Naive thymus-derived CD4-positive, alpha-beta T cell (primary cell): ENCODE measurements at regions not wholly inside any gene's neighbourhood (a gene's known extent, or its start where the extent isn't known, plus 50 kb on each side); places are given as distances from the start of the nearest gene placed in this dataset.
"Not testable (repeated sequence)": the region's sequence is repeated elsewhere in the genome, so short reads cannot be mapped to it uniquely, and the experiment has no call there.

Experiments used
- ATAC-seq: fragments of 150-1000 bp; cut with Tn5 transposase; 2 replicates; pipeline ENCODE4 v1.10.0; 2021; ENCODE audit warnings: mild to moderate bottlenecking, moderate library complexity
- CTCF ChIA-PET: fragments of 350-600 bp; sonication (Branson Sonifier 250); formaldehyde crosslinking; loops from one replicate; lab custom pipeline; 2021; ENCODE audit warnings: antibody characterized with exemption; lab: Charles Lee
- POLR2A ChIA-PET: fragments of 350-600 bp; sonication (Branson Sonifier 250); formaldehyde crosslinking; loops from one replicate; lab custom pipeline; 2021; ENCODE audit warnings: antibody characterized with exemption, inconsistent platforms; lab: Charles Lee
- DNase-seq, 9 donors: peaks; one replicate each; pipeline versions ENCODE4 v3.0.0 to v3.0.0-alpha.2; 2020 to 2022; ENCODE audit warnings: mixed read lengths in 1 of 9
- H3K27ac ChIP-seq: one replicate; pipeline ENCODE4 v1.7.0; 2013; ENCODE audit warnings: mild to moderate bottlenecking, low read depth, low read length, moderate library complexity
- H3K27me3 ChIP-seq, 2 donors: one replicate each; pipeline ENCODE4 v1.7.0; 2013; ENCODE audit warnings: low read length in 2 of 2, mild to moderate bottlenecking in 2 of 2, moderate library complexity in 2 of 2; ENCODE audit not compliant: control insufficient read depth in 2 of 2, insufficient read depth in 2 of 2
- H3K36me3 ChIP-seq, 3 experiments: 1 replicate in 2 of 3; 2 replicates in 1 of 3; pipeline ENCODE4 v1.7.0; 2013; ENCODE audit warnings: low read length in 3 of 3, mild to moderate bottlenecking in 3 of 3, moderate library complexity in 1 of 3; ENCODE audit not compliant: insufficient read depth in 3 of 3, control insufficient read depth in 2 of 3
- H3K4me1 ChIP-seq, 2 donors: one replicate each; pipeline ENCODE4 v1.7.0; 2013; ENCODE audit warnings: low read length in 2 of 2, mild to moderate bottlenecking in 2 of 2, moderate library complexity in 1 of 2; ENCODE audit not compliant: control insufficient read depth in 2 of 2, insufficient read depth in 2 of 2
- H3K4me3 ChIP-seq: 2 replicates; pipeline ENCODE4 v1.7.0; 2013; ENCODE audit warnings: mild to moderate bottlenecking, low read length
- H3K9me3 ChIP-seq, 3 experiments: 1 replicate in 2 of 3; 2 replicates in 1 of 3; pipeline ENCODE4 v1.7.0; 2013; ENCODE audit warnings: low read length in 3 of 3; ENCODE audit not compliant: control insufficient read depth in 2 of 3
- H3K27ac Mint-ChIP-seq, 9 donors: one replicate each; pipeline ENCODE4 v1.8.0; 2020 to 2022; ENCODE audit warnings: mixed read lengths in 9 of 9, mild to moderate bottlenecking in 8 of 9, moderate library complexity in 5 of 9, inconsistent platforms in 2 of 9
- H3K27me3 Mint-ChIP-seq, 5 donors: one replicate each; pipeline ENCODE4 v1.8.0; 2021 to 2022; ENCODE audit warnings: mixed read lengths in 5 of 5, mild to moderate bottlenecking in 1 of 5
- H3K36me3 Mint-ChIP-seq, 5 donors: one replicate each; pipeline ENCODE4 v1.8.0; 2020 to 2022; ENCODE audit warnings: mixed read lengths in 5 of 5, mild to moderate bottlenecking in 3 of 5, inconsistent platforms in 1 of 5
- H3K4me1 Mint-ChIP-seq, 7 donors: one replicate each; pipeline ENCODE4 v1.8.0; 2020 to 2022; ENCODE audit warnings: mixed read lengths in 7 of 7, mild to moderate bottlenecking in 3 of 7, inconsistent platforms in 1 of 7
- H3K4me3 Mint-ChIP-seq, 10 donors: one replicate each; pipeline ENCODE4 v1.8.0; 2020 to 2022; ENCODE audit warnings: mild to moderate bottlenecking in 10 of 10, mixed read lengths in 10 of 10, moderate library complexity in 6 of 10, inconsistent platforms in 2 of 10
- H3K9me3 Mint-ChIP-seq, 11 donors: one replicate each; pipeline ENCODE4 v1.8.0; 2020 to 2022; ENCODE audit warnings: mixed read lengths in 11 of 11, mild to moderate bottlenecking in 4 of 11, inconsistent platforms in 1 of 11, moderate library complexity in 1 of 11
- intact Hi-C, 2 donors: fragments of 100-400 bp; cut with micrococcal nuclease; formaldehyde crosslinking; loops; one replicate each; pipeline ENCODE4 v1.15.1; 2023

DNA sequence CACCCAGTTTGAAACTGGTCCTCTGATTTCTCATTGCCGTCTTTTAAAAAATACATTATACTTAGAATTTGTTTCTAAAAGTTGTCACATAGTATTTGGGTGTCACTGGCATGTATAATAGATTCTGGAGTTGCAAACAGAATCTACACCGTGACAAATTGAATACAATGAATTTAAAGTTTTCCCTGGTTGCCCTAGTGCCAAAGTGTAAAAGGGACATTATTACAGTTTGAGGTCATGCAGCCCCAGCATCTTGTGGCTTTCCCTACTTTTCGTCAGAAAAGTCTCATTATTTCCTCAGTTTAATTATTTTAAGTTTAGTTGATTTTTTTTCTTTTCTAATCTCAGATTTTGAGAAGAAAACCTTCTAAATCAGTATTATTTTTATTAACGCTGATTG, 155.9 kb downstream of the DISP1 start:
- DNase-seq (no peak), ATAC-seq (no peak)
- no peak overlapping the region for H3K4me3 ChIP-seq
- intact Hi-C loops = no loop called here
- Mint-ChIP-seq H3K4me3 (no peak overlapping the region), H3K9me3 (no peaks in the 10 kb centered on the region), H3K36me3 (peaks cover 0 to 4% (median 0%) of the 10 kb centered on the region in 5 donors), H3K27me3 (no peaks in the 10 kb centered on the region), H3K27ac (no peak overlapping the region), H3K4me1 (no peaks in the 10 kb centered on the region)
- no peaks in the 10 kb centered on the region for H3K36me3 ChIP-seq
- ChIA-PET POLR2A (no interaction called here), CTCF (no interaction called here)
- H3K9me3 ChIP-seq = no peaks in the 10 kb centered on the region
- H3K27ac ChIP-seq = no peak overlapping the region
- H3K4me1 ChIP-seq = no peaks in the 10 kb centered on the region
- H3K27me3 ChIP-seq = no peaks in the 10 kb centered on the region

DNA sequence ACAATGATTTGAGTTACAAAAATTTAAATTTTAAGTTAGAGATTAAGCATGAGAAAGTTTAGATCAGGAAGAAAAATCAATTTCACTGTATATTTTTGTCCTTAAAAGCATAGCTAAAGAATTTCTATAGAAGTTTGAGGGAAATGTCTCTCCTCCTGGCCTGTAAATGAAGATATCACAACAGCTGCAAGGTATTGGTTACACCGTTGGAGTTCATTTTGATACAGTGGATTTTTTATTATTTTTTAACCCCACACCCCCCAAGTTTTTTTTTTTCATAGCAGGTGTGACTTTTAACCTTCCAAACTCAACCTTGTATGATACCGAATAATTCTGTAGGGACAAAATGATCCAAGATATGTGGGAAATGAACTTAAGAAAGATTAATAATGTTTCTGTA, 156.3 kb downstream of the DISP1 start:
- Mint-ChIP-seq H3K4me1 (no peaks in the 10 kb centered on the region), H3K27ac (no peak overlapping the region), H3K9me3 (no peaks in the 10 kb centered on the region), H3K36me3 (peaks cover 0 to 4% (median 0%) of the 10 kb centered on the region in 5 donors), H3K4me3 (no peak overlapping the region), H3K27me3 (no peaks in the 10 kb centered on the region)
- DNase-seq (no peak), ATAC-seq (no peak)
- no peaks in the 10 kb centered on the region for H3K4me1 ChIP-seq
- H3K27me3 ChIP-seq = no peaks in the 10 kb centered on the region
- intact Hi-C loops = no loop called here
- POLR2A ChIA-PET = no interaction called here
- no peak overlapping the region for H3K4me3 ChIP-seq
- H3K36me3 ChIP-seq = no peaks in the 10 kb centered on the region
- CTCF ChIA-PET = no interaction called here
- H3K9me3 ChIP-seq = no peaks in the 10 kb centered on the region
- no peak overlapping the region for H3K27ac ChIP-seq

DNA sequence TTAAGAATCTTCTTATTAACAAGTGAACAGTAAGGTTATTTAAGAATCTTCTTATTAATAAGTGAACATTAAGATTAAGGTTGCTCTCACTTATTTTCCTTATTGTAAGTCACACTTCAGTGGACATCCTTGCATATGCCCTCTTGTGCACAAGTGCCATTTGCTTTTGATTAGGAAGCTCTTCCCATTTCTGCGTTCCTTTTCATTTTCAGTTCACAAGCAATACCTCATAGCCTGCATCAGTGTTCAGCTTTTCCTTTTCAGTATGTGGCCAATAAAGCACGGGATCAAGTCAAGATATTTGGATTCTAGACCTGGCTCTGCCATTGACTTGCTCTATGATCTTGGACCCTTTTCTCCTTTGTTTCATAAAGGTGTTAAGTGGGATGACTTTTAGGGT, 158.7 kb downstream of the DISP1 start:
- no peak overlapping the region for H3K4me3 ChIP-seq
- POLR2A ChIA-PET = interaction anchor here (0.6 kb wide), 1 partner anchor 41 kb away, joined by 3 read pairs; no protein-coding TSS in a partner anchor

DNA sequence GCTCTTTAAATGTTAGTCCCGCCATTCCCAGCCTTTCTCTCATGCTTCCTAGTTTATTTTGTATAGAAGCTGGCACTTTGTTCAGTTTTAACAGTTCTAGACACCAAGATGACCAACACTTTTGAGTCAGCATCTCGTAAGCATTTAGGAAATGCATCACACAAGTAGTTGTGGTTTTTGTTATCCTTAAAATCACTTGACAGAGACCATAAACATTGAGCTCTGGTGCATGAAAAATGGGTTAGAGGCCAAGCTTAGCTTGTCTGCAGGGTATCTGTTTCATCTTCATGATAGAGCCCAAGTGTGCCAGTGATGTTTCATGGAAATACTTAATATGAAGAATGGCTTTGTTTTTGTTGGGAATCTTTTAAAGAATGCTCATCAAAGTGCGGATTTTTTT, 159.7 kb downstream of the DISP1 start:
- CTCF ChIA-PET = no interaction called here
- intact Hi-C loops = no loop called here
- Mint-ChIP-seq H3K9me3 (no peaks in the 10 kb centered on the region), H3K4me1 (no peaks in the 10 kb centered on the region), H3K4me3 (no peak overlapping the region), H3K36me3 (peaks cover 0 to 4% (median 0%) of the 10 kb centered on the region in 5 donors), H3K27ac (no peak overlapping the region), H3K27me3 (no peaks in the 10 kb centered on the region)
- POLR2A ChIA-PET = interaction anchor here (0.7 kb wide), 1 partner anchor 19 kb away, joined by 3 read pairs; no protein-coding TSS in a partner anchor
- Histone ChIP-seq H3K36me3 (no peaks in the 10 kb centered on the region), H3K4me1 (no peaks in the 10 kb centered on the region), H3K27me3 (no peaks in the 10 kb centered on the region), H3K27ac (no peak overlapping the region), H3K4me3 (no peak overlapping the region), H3K9me3 (no peaks in the 10 kb centered on the region)
- DNase-seq (no peak), ATAC-seq (peak; percentile 12)

More for the DNA sequence above, 158.7 kb downstream of the DISP1 start:
- ATAC-seq (no peak), DNase-seq (no peak)
- CTCF ChIA-PET = no interaction called here
- H3K4me1 Mint-ChIP-seq = no peaks in the 10 kb centered on the region
- Histone ChIP-seq H3K9me3 (no peaks in the 10 kb centered on the region), H3K4me1 (no peaks in the 10 kb centered on the region), H3K27ac (no peak overlapping the region), H3K36me3 (no peaks in the 10 kb centered on the region), H3K27me3 (no peaks in the 10 kb centered on the region)
- no peak overlapping the region for H3K4me3 Mint-ChIP-seq
- H3K27me3 Mint-ChIP-seq = no peaks in the 10 kb centered on the region
- intact Hi-C loops = no loop called here
- H3K9me3 Mint-ChIP-seq = no peaks in the 10 kb centered on the region
- peaks cover 0 to 4% (median 0%) of the 10 kb centered on the region in 5 donors for H3K36me3 Mint-ChIP-seq
- H3K27ac Mint-ChIP-seq = no peak overlapping the region

DNA sequence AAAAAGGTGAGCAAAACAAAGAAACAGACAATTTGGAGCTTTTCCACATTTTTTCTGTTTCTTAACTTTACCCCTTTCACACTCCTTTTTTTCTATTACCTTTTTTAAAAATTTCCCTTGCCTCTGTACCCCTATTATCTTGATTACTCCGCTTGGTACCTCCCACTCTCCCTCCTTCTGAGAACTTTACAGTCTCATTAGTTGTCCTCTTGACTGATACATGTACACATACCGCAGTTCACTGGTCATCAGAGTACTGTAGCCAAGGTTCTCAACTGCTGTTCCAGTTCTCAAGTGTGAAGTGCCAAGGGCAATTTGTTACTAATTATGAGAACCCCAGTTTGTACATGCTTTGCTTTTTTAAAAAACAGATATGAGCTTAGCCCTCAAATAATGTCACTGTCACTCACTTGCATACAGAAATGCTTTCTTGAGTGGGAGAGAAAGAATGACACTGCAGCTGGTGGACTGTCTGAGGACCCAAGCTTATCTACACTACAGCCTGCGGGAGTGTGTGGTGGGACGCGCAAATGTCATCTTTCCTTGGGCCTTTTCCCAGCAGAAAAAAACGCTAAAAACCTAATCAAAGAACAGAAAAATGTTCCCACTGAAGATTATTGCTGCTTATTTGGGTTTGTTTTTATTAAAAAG, 160.8 kb downstream of the DISP1 start:
- no peak for ATAC-seq
- ChIA-PET POLR2A (no interaction called here), CTCF (no interaction called here)
- Histone ChIP-seq H3K27ac (no peak overlapping the region), H3K4me3 (no peak overlapping the region), H3K4me1 (no peaks in the 10 kb centered on the region), H3K9me3 (no peaks in the 10 kb centered on the region), H3K36me3 (no peaks in the 10 kb centered on the region), H3K27me3 (no peaks in the 10 kb centered on the region)
- Mint-ChIP-seq H3K4me1 (no peaks in the 10 kb centered on the region), H3K9me3 (no peaks in the 10 kb centered on the region), H3K27ac (no peak overlapping the region), H3K4me3 (no peak overlapping the region), H3K36me3 (peaks cover 0 to 7% (median 0%) of the 10 kb centered on the region in 5 donors), H3K27me3 (no peaks in the 10 kb centered on the region)
- no peak for DNase-seq
- intact Hi-C loops = no loop called here

DNA sequence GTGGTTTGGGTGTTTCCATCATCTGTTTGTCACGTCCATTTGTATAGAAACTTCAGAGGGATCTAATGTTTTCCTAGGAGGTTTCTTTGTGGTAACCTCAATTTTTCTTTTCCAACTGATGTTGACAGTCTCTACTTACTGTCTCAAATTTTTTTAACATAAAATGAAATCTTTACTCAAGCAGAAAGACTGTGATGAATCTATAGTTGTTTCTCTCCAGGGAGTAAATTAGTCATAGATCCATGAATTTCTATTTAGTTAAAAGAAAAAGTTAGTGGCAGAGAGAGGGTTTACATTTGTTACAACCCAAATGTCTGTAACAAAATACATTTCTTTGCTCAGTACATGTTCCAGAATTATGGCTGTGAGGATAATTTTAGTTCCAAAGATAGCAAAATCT, 161.6 kb downstream of the DISP1 start:
- peaks cover 0 to 10% (median 0%) of the 10 kb centered on the region in 5 donors for H3K36me3 Mint-ChIP-seq
- no peak overlapping the region for H3K4me3 ChIP-seq
- DNase-seq = no peak
- no peaks in the 10 kb centered on the region for H3K36me3 ChIP-seq
- H3K27ac ChIP-seq = no peak overlapping the region
- CTCF ChIA-PET = no interaction called here
- no peaks in the 10 kb centered on the region for H3K4me1 ChIP-seq
- H3K27me3 Mint-ChIP-seq = no peaks in the 10 kb centered on the region
- ATAC-seq = no peak
- no peaks in the 10 kb centered on the region for H3K9me3 ChIP-seq
- H3K9me3 Mint-ChIP-seq = no peaks in the 10 kb centered on the region
- intact Hi-C loops = no loop called here
- no peak overlapping the region for H3K27ac Mint-ChIP-seq
- POLR2A ChIA-PET = no interaction called here
- no peaks in the 10 kb centered on the region for H3K4me1 Mint-ChIP-seq
- no peak overlapping the region for H3K4me3 Mint-ChIP-seq
- H3K27me3 ChIP-seq = no peaks in the 10 kb centered on the region

DNA sequence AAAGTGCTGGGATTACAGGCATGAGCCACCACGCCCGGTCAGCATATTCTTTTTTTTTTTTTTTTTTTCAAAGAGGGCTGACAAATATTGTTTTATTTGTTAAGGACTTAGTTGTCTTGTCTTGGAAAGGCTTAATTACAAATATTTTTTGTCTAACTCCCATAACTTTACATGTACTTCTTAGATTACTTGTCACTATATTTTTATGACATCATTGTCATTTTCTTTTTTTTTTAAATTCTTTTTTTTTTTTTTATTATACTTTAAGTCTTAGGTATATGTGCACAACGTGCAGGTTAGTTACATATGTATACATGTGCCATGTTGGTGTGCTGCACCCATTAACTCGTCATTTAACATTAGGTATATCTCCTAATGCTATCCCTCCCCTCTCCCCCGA, 162.5 kb downstream of the DISP1 start:
- DNase-seq, POLR2A ChIA-PET, H3K27ac ChIP-seq, H3K4me1 ChIP-seq, H3K27me3 Mint-ChIP-seq, H3K27me3 ChIP-seq, H3K4me3 Mint-ChIP-seq, H3K4me1 Mint-ChIP-seq, H3K27ac Mint-ChIP-seq, H3K4me3 ChIP-seq, H3K9me3 ChIP-seq, H3K36me3 ChIP-seq, ATAC-seq, intact Hi-C loops, CTCF ChIA-PET, H3K9me3 Mint-ChIP-seq: not testable (repeated sequence)
- peaks cover 0 to 11% (median 0%) of the 10 kb centered on the region in 5 donors for H3K36me3 Mint-ChIP-seq
